ENCODE measurements at regions not wholly inside any gene's neighbourhood (a gene's known extent, or its start where the extent isn't known, plus 50 kb on each side); places are given as distances from the start of the nearest gene placed in this dataset.
"Not testable (repeated sequence)": the region's sequence is repeated elsewhere in the genome, so short reads cannot be mapped to it uniquely, and the experiment has no call there.

- DNase-seq: not testable (repeated sequence)
Observed at GRCh38 chr2:37722971-37723370, 51.5 kb upstream of the CDC42EP3 start.

GRCh38 chr2:37730037-37730818, 58.8 kb upstream of the CDC42EP3 start:
- no peak for DNase-seq

- DNase-seq: not testable (repeated sequence)
Observed at GRCh38 chr2:37732412-37732811, 61.0 kb upstream of the CDC42EP3 start.

- no peak for DNase-seq
Observed at GRCh38 chr2:37733251-37733650, 61.8 kb upstream of the CDC42EP3 start.

GRCh38 chr2:37733955-37734354, 62.5 kb upstream of the CDC42EP3 start:
- DNase-seq: not testable (repeated sequence)

GRCh38 chr2:37734891-37735523, 63.6 kb upstream of the CDC42EP3 start:
- not testable (repeated sequence) for DNase-seq

GRCh38 chr2:37735524-37735910, 64.1 kb upstream of the CDC42EP3 start:
- not testable (repeated sequence) for DNase-seq

GRCh38 chr2:37737507-37737906, 66.1 kb upstream of the CDC42EP3 start:
- DNase-seq: no peak

- no peak for DNase-seq
Observed at GRCh38 chr2:37738266-37738885, 66.9 kb upstream of the CDC42EP3 start.

- no peak for DNase-seq
Observed at GRCh38 chr2:37739153-37739552, 67.7 kb upstream of the CDC42EP3 start.

GRCh38 chr2:37740164-37740739, 68.8 kb upstream of the CDC42EP3 start:
- no peak for DNase-seq

- DNase-seq: no peak
Observed at GRCh38 chr2:37742286-37742685, 70.8 kb upstream of the CDC42EP3 start.

GRCh38 chr2:37744010-37744409, 72.6 kb upstream of the CDC42EP3 start:
- no peak for DNase-seq

- not testable (repeated sequence) for DNase-seq
Observed at GRCh38 chr2:37744961-37745360, 73.5 kb upstream of the CDC42EP3 start.

- DNase-seq: not testable (repeated sequence)
Observed at GRCh38 chr2:37746011-37746410, 74.6 kb upstream of the CDC42EP3 start.

- DNase-seq: no peak
Observed at GRCh38 chr2:37746883-37747282, 75.4 kb upstream of the CDC42EP3 start.

- DNase-seq: no peak
Observed at GRCh38 chr2:37748541-37748940, 77.1 kb upstream of the CDC42EP3 start.

GRCh38 chr2:37750286-37750685, 78.8 kb upstream of the CDC42EP3 start:
- not testable (repeated sequence) for DNase-seq

- no peak for DNase-seq
Observed at GRCh38 chr2:37752766-37753165, 81.3 kb upstream of the CDC42EP3 start.

- DNase-seq: no peak
Observed at GRCh38 chr2:37753758-37754157, 82.3 kb upstream of the CDC42EP3 start.

- DNase-seq: not testable (repeated sequence)
Observed at GRCh38 chr2:37755961-37756559, 84.6 kb upstream of the CDC42EP3 start.

- DNase-seq: not testable (repeated sequence)
Observed at GRCh38 chr2:37757456-37757855, 86.0 kb upstream of the CDC42EP3 start.

GRCh38 chr2:37758141-37758601, 86.7 kb upstream of the CDC42EP3 start:
- not testable (repeated sequence) for DNase-seq
